Embryonic facial prominence (tissue), 1 donor: ENCODE measurements at regions not wholly inside any gene's neighbourhood (a gene's known extent, or its start where the extent isn't known, plus 50 kb on each side); places are given as distances from the start of the nearest gene placed in this dataset.

ENCODE experiments used
- DNase-seq: peaks from one replicate; pipeline ENCODE4 v3.0.0-alpha.2; 2016; ENCODE audit errors: extremely low spot score

DNA sequence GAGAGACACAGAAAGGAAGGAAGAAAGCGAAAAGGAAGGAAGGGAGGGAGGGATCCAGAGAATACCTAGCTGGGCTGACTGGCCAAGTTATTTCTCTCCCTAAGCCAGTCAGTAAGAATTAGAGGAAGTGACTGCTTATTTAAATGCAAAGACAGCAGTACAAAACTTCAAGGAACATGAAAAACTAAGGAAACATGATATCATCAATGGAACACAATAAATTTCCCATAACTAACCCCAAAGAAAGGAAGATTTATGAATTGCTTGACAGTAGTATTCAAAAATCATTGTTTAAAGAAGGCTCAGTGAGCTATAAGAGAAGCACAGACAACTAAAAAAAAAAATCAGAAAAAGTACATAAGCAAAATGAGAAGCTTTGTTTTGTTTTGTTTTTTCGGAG, 252.3 kb upstream of the SASH1 start:
- DNase-seq, result no peak

DNA sequence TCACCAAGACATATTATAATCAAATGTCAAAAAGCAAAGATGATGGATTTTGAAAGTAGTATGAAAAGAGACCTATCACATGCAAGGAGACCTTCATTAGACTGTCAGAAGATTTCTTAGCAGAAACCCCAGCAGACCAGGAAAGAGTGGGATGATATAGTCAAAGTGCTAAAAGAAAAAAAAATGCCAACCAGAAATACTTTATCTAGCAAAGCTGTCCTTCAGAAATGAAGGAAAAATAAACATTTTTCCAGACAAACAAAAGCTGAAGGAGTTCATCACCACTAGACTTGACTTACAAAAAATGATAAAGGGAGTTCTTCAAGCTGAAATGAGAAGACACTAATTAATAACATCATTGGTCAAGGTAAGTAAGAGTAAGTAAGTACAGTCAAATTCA, 251.2 kb upstream of the SASH1 start:
- DNase-seq, result no peak

GRCh38 chr6:148103436-148103835, 239.2 kb upstream of the SASH1 start:
- DNase-seq, result no peak

- no peak for DNase-seq
Observed at GRCh38 chr6:148104131-148104530, 238.5 kb upstream of the SASH1 start.

GRCh38 chr6:148105695-148106094, 236.9 kb upstream of the SASH1 start:
- no peak for DNase-seq

DNA sequence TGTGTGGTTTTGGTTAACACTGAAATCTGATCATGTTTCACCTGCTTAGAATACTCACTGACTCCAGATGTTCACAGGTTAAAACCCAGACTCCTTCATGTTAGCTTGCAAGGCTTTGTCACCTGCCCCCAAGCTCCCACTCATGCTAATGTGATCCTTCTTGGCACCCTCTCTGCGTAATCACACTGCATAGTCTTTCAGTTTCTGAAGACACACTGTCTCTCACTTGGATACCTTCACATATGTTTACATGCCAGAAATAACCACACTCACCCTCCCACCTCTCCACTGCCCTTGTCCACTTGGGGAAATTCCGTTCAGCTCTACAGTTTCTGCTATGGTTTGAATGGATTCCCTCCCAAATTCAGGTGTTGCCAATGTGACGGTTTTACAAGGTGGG, 234.7 kb upstream of the SASH1 start:
- DNase-seq, result no peak

DNA sequence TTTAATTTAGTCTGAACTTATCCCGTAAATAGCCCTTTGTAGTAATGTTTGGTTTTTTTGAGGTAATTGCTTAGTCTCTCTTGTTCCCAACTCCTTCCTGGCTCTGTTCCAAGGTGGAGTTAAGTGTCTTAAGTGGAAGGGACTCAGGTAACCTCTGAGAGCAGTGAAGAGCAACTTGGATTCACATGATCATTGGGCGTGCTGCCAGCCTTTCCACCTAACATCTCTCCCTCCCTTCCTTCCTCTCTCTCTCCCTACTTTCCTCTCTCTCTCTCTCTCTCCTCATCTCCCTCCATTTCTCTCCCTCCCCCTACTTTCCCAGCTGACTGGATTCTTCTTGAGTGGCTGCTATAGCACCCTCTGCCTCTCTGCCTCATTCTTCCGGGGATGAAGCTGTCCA, 232.9 kb upstream of the SASH1 start:
- no peak for DNase-seq

GRCh38 chr6:148110925-148111324, 231.7 kb upstream of the SASH1 start:
- DNase-seq, result no peak

DNA sequence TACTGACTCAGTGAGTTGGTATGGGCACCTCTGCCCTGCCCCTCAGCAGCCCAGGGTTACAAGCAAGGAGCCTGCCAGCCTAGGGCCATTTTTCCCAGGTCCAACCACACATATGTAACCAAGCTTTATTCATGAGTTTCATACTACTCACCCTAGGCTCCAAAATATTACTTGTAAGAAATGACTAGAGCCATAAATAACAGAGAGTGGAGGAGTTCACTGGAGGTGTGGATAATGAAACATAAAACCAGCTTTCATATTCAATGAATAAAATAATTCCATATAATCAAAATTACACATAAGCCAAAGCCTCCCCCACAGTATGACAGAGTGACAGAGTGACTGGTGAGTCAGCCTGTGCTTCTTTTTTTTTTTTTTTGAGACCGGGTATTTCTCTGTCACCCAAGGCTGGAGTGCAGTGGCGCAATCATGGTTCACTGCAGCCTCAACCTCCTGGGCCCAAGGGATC, 229.8 kb upstream of the SASH1 start:
- no peak for DNase-seq

- no peak for DNase-seq
Observed at GRCh38 chr6:148116001-148116400, 226.6 kb upstream of the SASH1 start.

GRCh38 chr6:148118244-148118643, 224.4 kb upstream of the SASH1 start:
- no peak for DNase-seq

DNA sequence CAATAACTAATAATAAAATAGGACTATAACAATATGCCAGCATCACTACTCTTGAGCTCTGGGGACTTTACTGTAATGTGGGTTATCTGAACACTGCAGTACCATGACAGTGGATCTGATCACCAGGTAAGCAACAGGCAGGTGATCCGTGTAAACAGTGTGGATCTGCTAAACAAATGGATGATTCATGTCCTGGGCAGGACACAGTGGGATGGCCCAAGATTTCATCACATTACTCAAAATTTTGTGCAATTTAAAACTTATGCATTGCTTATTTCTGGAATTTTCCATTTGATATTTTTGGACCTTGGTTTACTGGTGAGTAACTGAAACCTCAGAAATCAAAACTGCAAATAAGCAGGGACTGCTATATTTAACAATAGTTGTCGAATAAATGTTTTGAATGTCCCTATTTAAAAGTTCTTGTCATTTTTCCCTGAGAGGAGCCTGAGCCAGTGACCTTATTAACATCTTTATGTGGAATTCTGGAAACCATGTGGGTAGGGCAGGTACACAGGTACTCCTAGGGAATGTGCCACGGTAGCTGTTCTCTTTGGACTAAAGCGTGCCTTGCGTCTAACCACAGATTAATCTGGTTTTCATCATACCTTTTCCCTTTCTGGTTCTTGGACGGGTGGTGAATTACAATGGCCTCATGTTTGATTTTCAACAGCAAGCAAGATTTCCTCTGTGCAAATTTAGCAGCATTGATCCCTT, 214.5 kb upstream of the SASH1 start:
- DNase-seq, result no peak

- DNase-seq, result no peak
Observed at GRCh38 chr6:148134592-148134991, 208.0 kb upstream of the SASH1 start.

DNA sequence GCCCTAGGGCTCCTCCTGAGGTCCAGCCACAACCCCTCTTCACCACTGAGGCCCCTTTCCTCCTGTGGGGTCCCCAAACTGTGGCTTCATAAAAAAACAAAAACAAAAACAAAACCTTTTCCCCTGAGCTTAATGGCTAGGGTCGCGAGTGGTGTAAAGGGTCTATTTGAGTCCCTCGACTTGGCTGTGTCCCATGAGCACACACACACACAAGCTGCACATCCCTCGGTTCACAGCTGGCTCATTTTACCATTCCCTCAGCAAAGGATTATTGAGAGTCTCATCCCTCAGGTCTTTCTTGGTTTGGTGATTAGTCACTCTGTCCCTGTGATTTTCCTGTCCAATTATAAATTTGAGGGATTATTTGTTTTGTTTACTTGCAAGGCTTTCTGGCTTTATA, 206.1 kb upstream of the SASH1 start:
- no peak for DNase-seq

DNA sequence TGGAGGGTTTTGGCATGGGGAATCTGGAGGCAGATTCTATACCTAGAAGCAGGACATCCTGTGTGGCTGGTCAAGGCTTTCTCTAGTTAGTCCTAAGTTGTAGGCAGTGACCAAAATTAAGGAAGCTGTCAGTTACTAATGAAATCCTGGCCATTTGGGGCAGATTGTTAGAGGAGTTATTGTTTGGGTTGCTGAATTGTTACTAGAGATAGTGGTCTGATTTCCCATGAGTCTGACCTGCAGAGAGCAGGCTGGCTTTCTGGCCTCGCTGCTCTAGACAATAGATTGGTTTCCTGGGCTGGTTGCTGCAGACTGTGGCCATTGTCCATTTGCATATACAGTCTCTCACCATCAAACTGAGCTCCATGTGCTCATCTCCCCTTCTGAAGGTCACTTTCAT, 205.0 kb upstream of the SASH1 start:
- DNase-seq, result no peak

GRCh38 chr6:148138573-148138972, 204.1 kb upstream of the SASH1 start:
- DNase-seq, result no peak

GRCh38 chr6:148140772-148141557, 201.7 kb upstream of the SASH1 start:
- DNase-seq, result no peak

- DNase-seq, result no peak
Observed at GRCh38 chr6:148142821-148143220, 199.8 kb upstream of the SASH1 start.

DNA sequence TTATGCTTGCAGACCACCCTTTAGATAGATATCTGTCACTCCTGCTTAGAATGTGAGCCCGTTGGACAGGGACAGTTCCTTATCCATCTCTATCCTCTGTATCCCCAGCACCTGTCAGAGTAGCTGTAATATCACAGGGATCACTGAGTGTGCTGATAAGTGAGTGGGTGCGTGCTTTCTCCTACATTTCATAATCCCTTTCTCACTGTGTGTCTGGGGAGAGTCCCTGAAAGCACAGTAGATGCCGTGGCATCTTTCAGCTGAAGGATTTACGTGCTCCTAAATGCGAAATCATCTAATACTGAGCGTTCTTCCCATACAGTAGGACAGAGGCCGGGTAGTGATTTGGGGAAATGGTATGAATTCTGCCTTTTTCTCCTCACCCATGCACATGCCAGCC, 198.9 kb upstream of the SASH1 start:
- DNase-seq, result no peak

GRCh38 chr6:148144917-148145521, 197.6 kb upstream of the SASH1 start:
- DNase-seq, result peak; percentile 42

- DNase-seq, result no peak
Observed at GRCh38 chr6:148146717-148147462, 195.7 kb upstream of the SASH1 start.

GRCh38 chr6:148147463-148147830, 195.2 kb upstream of the SASH1 start:
- DNase-seq, result no peak
